Neural progenitor cell (in vitro differentiated cells): ENCODE measurements at regions not wholly inside any gene's neighbourhood (a gene's known extent, or its start where the extent isn't known, plus 50 kb on each side); places are given as distances from the start of the nearest gene placed in this dataset.

Experiments
- EZH2 ChIP-seq: fragments of 200-600 bp; sonication (generic); IDR thresholded peaks from 2 replicates; pipeline ENCODE4 v1.6.1; 2017; ENCODE audit warnings: antibody characterized with exemption, mild to moderate bottlenecking, moderate library complexity
- EZH2phosphoT487 ChIP-seq: fragments of 200-600 bp; sonication (generic); IDR thresholded peaks from 2 replicates; pipeline ENCODE4 v1.6.1; 2017; ENCODE audit warnings: antibody characterized with exemption
- TF ChIP-seq, protein P1 (sequence below): fragments of 200-600 bp; sonication (generic); IDR thresholded peaks from 2 replicates; pipeline ENCODE4 v1.5.1; 2017; ENCODE audit warnings: antibody characterized with exemption, mild to moderate bottlenecking

DNA sequence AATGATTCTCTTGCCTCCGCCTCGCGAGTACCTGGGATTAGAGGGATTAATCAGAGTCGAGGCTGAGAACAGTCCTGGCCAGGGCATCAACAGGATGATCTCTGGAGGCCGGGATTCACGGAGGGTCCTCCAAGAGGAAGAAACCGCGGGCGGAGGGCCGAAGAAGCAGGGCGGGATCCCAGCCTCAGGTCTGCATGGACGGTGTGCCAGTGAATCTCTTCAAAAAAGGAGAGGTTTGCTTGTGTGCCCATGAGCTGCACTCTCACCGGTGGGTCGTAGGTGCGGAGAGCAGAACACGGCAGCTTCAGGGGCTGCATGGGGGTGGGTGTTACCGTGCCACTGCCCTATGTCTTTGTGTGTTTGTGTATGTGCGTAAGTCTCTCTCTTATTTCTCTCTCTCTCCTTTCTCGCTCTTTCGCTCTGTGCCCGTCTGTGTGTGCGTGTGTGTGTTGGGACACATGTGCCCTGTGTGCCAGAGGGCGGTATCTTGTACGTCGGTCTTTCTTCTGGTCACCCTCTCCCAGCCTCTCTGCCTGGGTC lies 768.2 kb upstream of the ALG10B start:
- TF ChIP-seq, protein P1, sequence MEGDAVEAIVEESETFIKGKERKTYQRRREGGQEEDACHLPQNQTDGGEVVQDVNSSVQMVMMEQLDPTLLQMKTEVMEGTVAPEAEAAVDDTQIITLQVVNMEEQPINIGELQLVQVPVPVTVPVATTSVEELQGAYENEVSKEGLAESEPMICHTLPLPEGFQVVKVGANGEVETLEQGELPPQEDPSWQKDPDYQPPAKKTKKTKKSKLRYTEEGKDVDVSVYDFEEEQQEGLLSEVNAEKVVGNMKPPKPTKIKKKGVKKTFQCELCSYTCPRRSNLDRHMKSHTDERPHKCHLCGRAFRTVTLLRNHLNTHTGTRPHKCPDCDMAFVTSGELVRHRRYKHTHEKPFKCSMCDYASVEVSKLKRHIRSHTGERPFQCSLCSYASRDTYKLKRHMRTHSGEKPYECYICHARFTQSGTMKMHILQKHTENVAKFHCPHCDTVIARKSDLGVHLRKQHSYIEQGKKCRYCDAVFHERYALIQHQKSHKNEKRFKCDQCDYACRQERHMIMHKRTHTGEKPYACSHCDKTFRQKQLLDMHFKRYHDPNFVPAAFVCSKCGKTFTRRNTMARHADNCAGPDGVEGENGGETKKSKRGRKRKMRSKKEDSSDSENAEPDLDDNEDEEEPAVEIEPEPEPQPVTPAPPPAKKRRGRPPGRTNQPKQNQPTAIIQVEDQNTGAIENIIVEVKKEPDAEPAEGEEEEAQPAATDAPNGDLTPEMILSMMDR = no peak
- TF ChIP-seq EZH2 (no peak), EZH2phosphoT487 (no peak)
